Jurkat, Clone E6-1 (cell line): ENCODE measurements at regions not wholly inside any gene's neighbourhood (a gene's known extent, or its start where the extent isn't known, plus 50 kb on each side); places are given as distances from the start of the nearest gene placed in this dataset.
"Not testable (repeated sequence)": the region's sequence is repeated elsewhere in the genome, so short reads cannot be mapped to it uniquely, and the experiment has no call there.

Source experiments
- DNase-seq: peaks from one replicate; pipeline ENCODE4 v3.0.0-alpha.2; 2011; ENCODE audit warnings: low read depth, low spot score
- H3K4me3 ChIP-seq: 2 replicates; pipeline ENCODE4 v1.5.1; 2011; ENCODE audit warnings: mild to moderate bottlenecking, low read length, control low read depth, moderate library complexity

GRCh38 chr21:24419641-24420040 lies 1187.6 kb downstream of the MRPL39 start:
- H3K4me3 ChIP-seq, DNase-seq: not testable (repeated sequence)

- DNase-seq = no peak
- H3K4me3 ChIP-seq = no peak overlapping the region
These were observed 1188.6 kb downstream of the MRPL39 start for GRCh38 chr21:24418671-24419070.

GRCh38 chr21:24411429-24411828 lies 1195.9 kb downstream of the MRPL39 start:
- no peak for DNase-seq

GRCh38 chr21:24403221-24403620 lies 1204.1 kb downstream of the MRPL39 start:
- H3K4me3 ChIP-seq = no peak overlapping the region
- no peak for DNase-seq

More at GRCh38 chr21:24411429-24411828, 1195.9 kb downstream of the MRPL39 start:
- no peak overlapping the region for H3K4me3 ChIP-seq

GRCh38 chr21:24395320-24395923 lies 1211.9 kb downstream of the MRPL39 start:
- H3K4me3 ChIP-seq = no peak overlapping the region
- no peak for DNase-seq

GRCh38 chr21:24375201-24375600 lies 1232.1 kb downstream of the MRPL39 start:
- DNase-seq = peak; percentile 21
- no peak overlapping the region for H3K4me3 ChIP-seq

GRCh38 chr21:24372506-24372905 lies 1234.8 kb downstream of the MRPL39 start:
- no peak for DNase-seq

GRCh38 chr21:24369746-24370145 lies 1237.5 kb downstream of the MRPL39 start:
- no peak overlapping the region for H3K4me3 ChIP-seq
- no peak for DNase-seq

More at GRCh38 chr21:24372506-24372905, 1234.8 kb downstream of the MRPL39 start:
- H3K4me3 ChIP-seq = no peak overlapping the region

GRCh38 chr21:24369278-24369677 lies 1238.0 kb downstream of the MRPL39 start:
- no peak for DNase-seq
- H3K4me3 ChIP-seq = no peak overlapping the region

GRCh38 chr21:24367936-24368335 lies 1239.3 kb downstream of the MRPL39 start:
- no peak overlapping the region for H3K4me3 ChIP-seq
- no peak for DNase-seq

GRCh38 chr21:24353492-24353891 lies 1253.8 kb downstream of the MRPL39 start:
- DNase-seq = no peak

GRCh38 chr21:24339406-24339805 lies 1267.9 kb downstream of the MRPL39 start:
- H3K4me3 ChIP-seq = no peak overlapping the region
- DNase-seq = no peak

More at GRCh38 chr21:24353492-24353891, 1253.8 kb downstream of the MRPL39 start:
- no peak overlapping the region for H3K4me3 ChIP-seq

GRCh38 chr21:24336491-24336890 lies 1270.8 kb downstream of the MRPL39 start:
- DNase-seq = peak; percentile 79
- H3K4me3 ChIP-seq = no peak overlapping the region

GRCh38 chr21:24323536-24323935 lies 1283.7 kb downstream of the MRPL39 start:
- no peak for DNase-seq
- no peak overlapping the region for H3K4me3 ChIP-seq

GRCh38 chr21:24316277-24316922 lies 1290.9 kb downstream of the MRPL39 start:
- no peak for DNase-seq
- no peak overlapping the region for H3K4me3 ChIP-seq

- no peak overlapping the region for H3K4me3 ChIP-seq
- DNase-seq = no peak
These were observed 1296.5 kb downstream of the MRPL39 start for GRCh38 chr21:24310788-24311187.

GRCh38 chr21:24308183-24308582 lies 1299.1 kb downstream of the MRPL39 start:
- H3K4me3 ChIP-seq = no peak overlapping the region
- DNase-seq = no peak

GRCh38 chr21:24302400-24302799 lies 1304.9 kb downstream of the MRPL39 start:
- H3K4me3 ChIP-seq = no peak overlapping the region
- DNase-seq = no peak

GRCh38 chr21:24298040-24298439 lies 1309.2 kb downstream of the MRPL39 start:
- no peak overlapping the region for H3K4me3 ChIP-seq
- DNase-seq = no peak

- no peak for DNase-seq
These were observed 1313.1 kb downstream of the MRPL39 start for GRCh38 chr21:24294171-24294570.

More at GRCh38 chr21:24294171-24294570, 1313.1 kb downstream of the MRPL39 start:
- no peak overlapping the region for H3K4me3 ChIP-seq
